CD14-positive monocyte (primary cell): ENCODE measurements at regions not wholly inside any gene's neighbourhood (a gene's known extent, or its start where the extent isn't known, plus 50 kb on each side); places are given as distances from the start of the nearest gene placed in this dataset.

Experiments used
- DNase-seq, 3 donors: peaks; one replicate each; pipeline ENCODE4 v3.0.0-alpha.2; 2011 to 2022
- H2AFZ ChIP-seq: 2 replicates; pipeline ENCODE4 v1.6.0; 2012; ENCODE audit warnings: mild to moderate bottlenecking, low read depth, low read length, inconsistent platforms; ENCODE audit not compliant: insufficient read depth, poor library complexity, severe bottlenecking
- H3K27ac ChIP-seq, 2 donors: 1 replicate in 1 of 2; 2 replicates in 1 of 2; pipeline ENCODE4 v1.5.1; 2012 to 2013; ENCODE audit warnings: low read length in 2 of 2, control low read depth in 1 of 2, inconsistent platforms in 1 of 2, low read depth in 1 of 2, mild to moderate bottlenecking in 1 of 2
- H3K27me3 ChIP-seq, 2 donors: one replicate each; pipeline versions ENCODE4 v1.6.0 to v1.6.1; 2011 to 2013; ENCODE audit warnings: low read length in 2 of 2; ENCODE audit not compliant: control insufficient read depth in 2 of 2, insufficient read depth in 2 of 2
- H3K36me3 ChIP-seq, 2 donors: replicated peaks in 1 of 2; 1 replicate in 1 of 2; 2 replicates in 1 of 2; pipeline versions ENCODE4 v1.5.1 to v1.6.1; 2012 to 2013; ENCODE audit warnings: low read length in 2 of 2, control low read depth in 1 of 2, inconsistent platforms in 1 of 2, mild to moderate bottlenecking in 1 of 2; ENCODE audit not compliant: insufficient read depth in 2 of 2, control insufficient read depth in 1 of 2
- H3K4me1 ChIP-seq, 2 donors: 1 replicate in 1 of 2; 2 replicates in 1 of 2; pipeline versions ENCODE4 v1.5.1 to v1.6.1; 2012 to 2013; ENCODE audit warnings: low read length in 2 of 2, control low read depth in 1 of 2, inconsistent platforms in 1 of 2, mild to moderate bottlenecking in 1 of 2, moderate library complexity in 1 of 2; ENCODE audit not compliant: insufficient read depth in 2 of 2, control insufficient read depth in 1 of 2
- H3K4me2 ChIP-seq: replicated peaks from 2 replicates; pipeline ENCODE3; 2012; ENCODE audit warnings: low read length, moderate library complexity, mild to moderate bottlenecking; ENCODE audit not compliant: poor library complexity, severe bottlenecking; ENCODE audit errors: extremely low read depth
- H3K4me3 ChIP-seq, 3 experiments: fragments of 200-600 bp in 1 of 3; sonication (generic) in 1 of 3; replicated peaks in 1 of 3; 1 replicate in 2 of 3; 2 replicates in 1 of 3; pipeline ENCODE4 v1.5.1; 2011 to 2013; ENCODE audit warnings: low read length in 3 of 3, mild to moderate bottlenecking in 3 of 3, control low read depth in 2 of 3, low read depth in 2 of 3, inconsistent platforms in 1 of 3, moderate library complexity in 1 of 3
- H3K79me2 ChIP-seq: 2 replicates; pipeline ENCODE4 v1.6.0; 2012; ENCODE audit warnings: mild to moderate bottlenecking, control low read depth, inconsistent platforms, low read length, moderate library complexity; ENCODE audit not compliant: insufficient read depth
- H3K9ac ChIP-seq: 2 replicates; pipeline ENCODE4 v1.6.0; 2017; ENCODE audit warnings: low read length, mild to moderate bottlenecking; ENCODE audit not compliant: insufficient read depth, poor library complexity, severe bottlenecking
- H3K9me3 ChIP-seq, 2 donors: replicated peaks in 1 of 2; 1 replicate in 1 of 2; 2 replicates in 1 of 2; pipeline versions ENCODE4 v1.5.1 to v1.6.1; 2012 to 2013; ENCODE audit warnings: low read length in 2 of 2, control low read depth in 1 of 2; ENCODE audit not compliant: control insufficient read depth in 1 of 2, insufficient read depth in 1 of 2
- H4K20me1 ChIP-seq: 2 replicates; pipeline ENCODE4 v1.6.0; 2012; ENCODE audit warnings: mild to moderate bottlenecking, low read length, control low read depth, moderate library complexity; ENCODE audit not compliant: insufficient read depth
- H3K27ac Mint-ChIP-seq, 7 donors: one replicate each; pipeline ENCODE4 v1.8.0; 2020; ENCODE audit warnings: mild to moderate bottlenecking in 7 of 7, mixed read lengths in 7 of 7, moderate library complexity in 6 of 7, inconsistent platforms in 2 of 7
- H3K27me3 Mint-ChIP-seq, 3 donors: one replicate each; pipeline ENCODE4 v1.8.0; 2021 to 2022; ENCODE audit warnings: low read depth in 3 of 3, mild to moderate bottlenecking in 3 of 3, mixed read lengths in 3 of 3, moderate library complexity in 3 of 3, inconsistent platforms in 1 of 3
- H3K36me3 Mint-ChIP-seq, 2 donors: one replicate each; pipeline ENCODE4 v1.8.0; 2020; ENCODE audit warnings: mixed read lengths in 2 of 2, inconsistent platforms in 1 of 2, mild to moderate bottlenecking in 1 of 2
- H3K4me1 Mint-ChIP-seq: one replicate; pipeline ENCODE4 v1.8.0; 2020; ENCODE audit warnings: mild to moderate bottlenecking, mixed read lengths
- H3K4me3 Mint-ChIP-seq, 2 donors: one replicate each; pipeline ENCODE4 v1.8.0; 2020; ENCODE audit warnings: mild to moderate bottlenecking in 2 of 2, mixed read lengths in 2 of 2, moderate library complexity in 1 of 2
- H3K9me3 Mint-ChIP-seq, 7 donors: one replicate each; pipeline ENCODE4 v1.8.0; 2020 to 2022; ENCODE audit warnings: mixed read lengths in 7 of 7, mild to moderate bottlenecking in 6 of 7, moderate library complexity in 6 of 7, inconsistent platforms in 2 of 7
- CTCF ChIP-seq: fragments of 200-600 bp; IDR thresholded peaks from one replicate; pipeline ENCODE4 v1.8.0; 2022; ENCODE audit warnings: antibody characterized with exemption, mild to moderate bottlenecking
- whole genome bisulfite sequencing: methylation state at CpG from one replicate; pipeline ENCODE4 v1.1.5; 2013; ENCODE audit warnings: missing lambda C conversion rate; ENCODE audit not compliant: insufficient coverage; 5-methylcytosine and 5-hydroxymethylcytosine counted together
- intact Hi-C, 2 donors: fragments of 100-400 bp; cut with micrococcal nuclease; formaldehyde crosslinking; loops; one replicate each; pipeline versions ENCODE4 v1.15.0 to v1.15.1; 2023

DNA sequence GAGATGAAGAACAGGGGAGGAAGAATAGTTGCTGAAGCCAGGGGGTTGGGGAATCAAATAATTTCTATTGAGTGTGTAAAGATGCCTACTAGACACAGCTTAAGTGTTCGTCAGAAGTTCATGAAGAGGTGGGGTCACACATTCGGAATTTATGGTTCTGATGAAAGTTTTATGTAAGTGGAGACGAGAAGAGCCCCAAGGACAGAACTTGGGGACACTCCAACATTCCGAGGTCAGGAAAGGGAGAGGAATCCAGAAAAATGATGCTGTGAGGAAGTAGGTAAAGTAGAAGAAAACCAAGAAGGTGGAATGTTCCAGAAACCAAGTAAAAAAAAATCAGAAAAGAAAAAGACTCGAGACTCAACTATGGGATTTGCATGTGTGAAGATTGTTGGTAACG lies 272.5 kb downstream of the SIPA1L2 start:
- H3K36me3 ChIP-seq = no peaks in the 10 kb centered on the region
- no peaks in the 10 kb centered on the region for H4K20me1 ChIP-seq
- Mint-ChIP-seq H3K27ac (no peak overlapping the region), H3K36me3 (no peaks in the 10 kb centered on the region), H3K4me1 (no peaks in the 10 kb centered on the region), H3K27me3 (peaks cover 2 to 4% (median 2%) of the 10 kb centered on the region in 3 donors), H3K9me3 (peaks cover 0 to 5% (median 0%) of the 10 kb centered on the region in 7 donors), H3K4me3 (no peak overlapping the region)
- no peaks in the 10 kb centered on the region for H3K9me3 ChIP-seq
- H3K79me2 ChIP-seq = no peaks in the 10 kb centered on the region
- no peak for DNase-seq
- no peak overlapping the region for H2AFZ ChIP-seq
- no peak overlapping the region for H3K9ac ChIP-seq
- H3K4me1 ChIP-seq = no peaks in the 10 kb centered on the region
- no peaks in the 10 kb centered on the region for H3K27me3 ChIP-seq
- WGBS = 80% methylated on average over 4 of the region's 6 CpGs
- TF ChIP-seq CTCF = no peak
- intact Hi-C loops = no loop called here
- H3K4me2 ChIP-seq = no peak overlapping the region
- no peak overlapping the region for H3K27ac ChIP-seq
- no peak overlapping the region for H3K4me3 ChIP-seq

GRCh38 chr1:232355162-232356006 lies 274.5 kb downstream of the SIPA1L2 start:
- no peak for TF ChIP-seq CTCF

More at GRCh38 chr1:232355162-232356006, 274.5 kb downstream of the SIPA1L2 start:
- WGBS = 72% methylated on average over 4 of the region's 7 CpGs
- Mint-ChIP-seq H3K27ac (no peak overlapping the region), H3K27me3 (peaks cover 0 to 4% (median 2%) of the 10 kb centered on the region in 3 donors), H3K36me3 (no peaks in the 10 kb centered on the region), H3K4me3 (no peak overlapping the region), H3K9me3 (peaks cover 0 to 3% (median 0%) of the 10 kb centered on the region in 7 donors), H3K4me1 (no peaks in the 10 kb centered on the region)
- Histone ChIP-seq H4K20me1 (no peaks in the 10 kb centered on the region), H3K79me2 (no peaks in the 10 kb centered on the region), H3K36me3 (no peaks in the 10 kb centered on the region), H3K9ac (no peak overlapping the region), H2AFZ (no peak overlapping the region), H3K27ac (no peak overlapping the region), H3K4me1 (no peaks in the 10 kb centered on the region), H3K9me3 (no peaks in the 10 kb centered on the region), H3K27me3 (no peaks in the 10 kb centered on the region), H3K4me3 (no peak overlapping the region), H3K4me2 (no peak overlapping the region)
- no peak for DNase-seq
- intact Hi-C loops = no loop called here
